HG03571 (cell line): ENCODE measurements at regions not wholly inside any gene's neighbourhood (a gene's known extent, or its start where the extent isn't known, plus 50 kb on each side); places are given as distances from the start of the nearest gene placed in this dataset.

Experiments used
- ATAC-seq: cut with Tn5 transposase; IDR thresholded peaks from one replicate; pipeline ENCODE4 v1.9.1; 2021; ENCODE audit not compliant: unreplicated experiment

DNA sequence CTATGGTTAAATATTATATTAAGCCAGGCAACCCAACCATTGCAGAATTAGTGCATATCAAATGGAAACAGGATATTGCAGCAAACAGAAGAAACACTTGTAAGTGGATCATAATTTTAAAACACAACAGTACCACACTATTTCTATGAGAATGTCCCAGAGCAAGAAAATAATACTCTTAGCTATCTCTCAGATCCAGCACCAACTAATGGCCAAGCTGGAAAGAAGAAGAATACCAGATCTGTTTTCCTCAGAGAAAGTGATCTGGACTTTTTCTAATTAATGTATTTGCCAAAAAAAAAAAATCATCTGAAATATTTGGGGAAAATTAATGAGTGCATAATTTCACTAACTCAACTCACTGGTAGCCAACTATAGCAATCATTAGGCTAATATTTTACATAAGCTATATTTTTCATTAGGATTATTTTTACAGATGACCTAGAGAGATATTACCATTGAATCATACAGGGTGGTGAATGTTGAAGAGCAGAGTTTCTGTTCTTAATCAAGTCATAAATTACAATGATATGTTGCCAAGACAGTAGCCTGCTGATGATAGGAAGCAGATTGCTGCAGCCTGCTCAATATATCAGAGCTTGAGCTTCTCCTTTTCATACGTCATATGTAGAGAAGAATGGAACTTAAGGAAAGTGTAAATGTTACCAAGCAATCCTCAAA, 995.4 kb upstream of the LRRN3 start:
- ATAC-seq, result no peak

GRCh38 chr7:110104243-110104642, 986.7 kb upstream of the LRRN3 start:
- ATAC-seq, result no peak

GRCh38 chr7:110105307-110105706, 985.6 kb upstream of the LRRN3 start:
- ATAC-seq, result no peak

DNA sequence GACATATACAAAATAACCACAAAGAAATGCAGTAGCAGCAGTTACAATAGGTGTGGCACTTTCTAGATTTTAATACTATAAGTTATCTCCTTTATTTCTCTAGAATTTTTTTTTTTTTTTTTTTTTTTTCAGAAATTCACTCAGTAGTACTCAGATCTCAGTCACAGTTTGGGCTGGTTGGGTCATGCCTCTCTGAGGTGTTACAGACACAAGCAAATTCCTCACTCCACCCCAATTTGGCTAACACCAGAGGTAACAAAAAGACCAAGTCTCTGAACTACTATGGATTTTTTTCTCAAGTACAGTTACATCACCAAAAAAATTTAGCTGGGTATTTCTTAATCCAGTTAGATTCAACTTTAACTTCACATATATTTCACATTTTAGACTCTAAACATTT, 985.1 kb upstream of the LRRN3 start:
- no peak for ATAC-seq

GRCh38 chr7:110119883-110120581, 970.9 kb upstream of the LRRN3 start:
- no peak for ATAC-seq

- no peak for ATAC-seq
Observed at GRCh38 chr7:110129159-110129558, 961.8 kb upstream of the LRRN3 start.

DNA sequence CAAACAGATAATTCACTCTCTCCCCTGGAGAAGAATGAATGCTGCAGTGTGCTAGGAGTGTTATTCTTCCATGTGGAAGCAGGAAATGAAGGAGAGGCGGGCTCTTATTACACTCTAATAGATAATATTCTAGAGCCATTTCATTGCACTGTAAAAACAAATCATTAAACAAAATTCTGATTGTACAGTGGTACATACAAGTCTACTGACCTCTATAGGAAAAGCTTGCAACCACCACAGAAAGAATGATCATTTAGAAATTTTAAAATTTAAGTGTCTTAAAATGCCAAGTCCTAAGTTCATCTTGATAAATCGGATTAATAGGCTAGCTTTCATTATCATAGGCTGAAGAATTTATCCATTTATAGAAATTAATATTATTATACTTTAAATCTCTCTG, 960.3 kb upstream of the LRRN3 start:
- ATAC-seq, result no peak

- no peak for ATAC-seq
Observed at GRCh38 chr7:110131344-110131743, 959.6 kb upstream of the LRRN3 start.

DNA sequence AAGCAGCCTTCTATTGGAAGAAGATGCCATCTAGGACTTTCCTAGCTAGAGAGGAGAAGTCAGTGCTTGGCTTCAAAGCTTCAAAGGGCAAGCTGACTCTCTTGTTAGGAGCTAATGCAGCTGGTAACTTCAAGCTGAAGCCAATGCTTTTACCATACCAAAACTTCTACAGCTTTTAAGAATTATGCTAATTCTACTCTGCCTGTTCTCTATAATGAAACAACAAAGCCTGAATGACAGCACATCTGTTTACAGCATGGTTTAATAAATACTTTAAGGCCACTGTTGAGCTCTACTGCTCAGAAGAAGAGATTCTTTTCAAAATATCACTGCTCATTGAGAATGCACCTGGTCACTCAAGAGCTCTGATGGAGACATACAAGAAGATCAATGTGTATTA, 951.9 kb upstream of the LRRN3 start:
- ATAC-seq, result no peak

- no peak for ATAC-seq
Observed at GRCh38 chr7:110142939-110143526, 947.9 kb upstream of the LRRN3 start.

DNA sequence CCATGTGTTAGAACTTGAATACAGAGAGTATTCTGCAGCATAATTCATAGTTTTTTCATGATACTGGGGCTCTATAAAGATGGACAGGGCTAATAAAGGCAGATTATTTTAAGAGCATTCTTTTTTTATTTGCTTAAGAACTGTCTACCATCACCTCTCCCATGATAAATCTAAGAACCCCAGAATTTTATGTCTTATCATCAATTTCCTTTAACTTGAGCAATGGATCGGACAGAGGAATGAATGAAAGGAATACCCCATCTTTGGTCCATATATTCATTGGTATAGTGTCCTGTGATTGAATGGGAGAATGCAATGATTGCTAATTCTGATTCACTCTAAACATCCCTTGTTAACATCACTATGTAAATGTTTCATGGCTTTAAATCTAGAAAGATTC, 946.3 kb upstream of the LRRN3 start:
- ATAC-seq, result no peak

GRCh38 chr7:110148054-110148453, 942.9 kb upstream of the LRRN3 start:
- no peak for ATAC-seq

GRCh38 chr7:110153222-110153621, 937.7 kb upstream of the LRRN3 start:
- no peak for ATAC-seq

- no peak for ATAC-seq
Observed at GRCh38 chr7:110156511-110156910, 934.4 kb upstream of the LRRN3 start.

- ATAC-seq, result no peak
Observed at GRCh38 chr7:110157631-110158362, 933.1 kb upstream of the LRRN3 start.

GRCh38 chr7:110168010-110168409, 922.9 kb upstream of the LRRN3 start:
- no peak for ATAC-seq

DNA sequence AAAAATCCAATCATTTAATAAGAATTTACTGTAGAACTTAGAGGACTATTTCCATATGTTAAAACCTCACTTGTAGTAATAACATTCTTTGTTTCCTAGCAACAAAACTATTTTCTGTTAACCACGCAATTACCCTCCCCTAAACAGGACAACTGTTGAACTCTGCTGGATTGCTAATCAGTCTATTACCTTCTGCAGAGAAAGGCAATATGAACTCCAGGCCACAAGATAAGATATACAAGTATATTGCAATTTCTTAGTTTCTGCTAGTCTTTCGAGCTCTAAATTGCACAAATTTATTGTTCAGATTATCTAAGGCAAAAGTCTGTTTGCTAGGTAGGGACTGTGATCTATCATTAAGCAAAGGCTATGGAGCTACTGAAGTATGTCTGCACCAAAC, 920.1 kb upstream of the LRRN3 start:
- no peak for ATAC-seq

DNA sequence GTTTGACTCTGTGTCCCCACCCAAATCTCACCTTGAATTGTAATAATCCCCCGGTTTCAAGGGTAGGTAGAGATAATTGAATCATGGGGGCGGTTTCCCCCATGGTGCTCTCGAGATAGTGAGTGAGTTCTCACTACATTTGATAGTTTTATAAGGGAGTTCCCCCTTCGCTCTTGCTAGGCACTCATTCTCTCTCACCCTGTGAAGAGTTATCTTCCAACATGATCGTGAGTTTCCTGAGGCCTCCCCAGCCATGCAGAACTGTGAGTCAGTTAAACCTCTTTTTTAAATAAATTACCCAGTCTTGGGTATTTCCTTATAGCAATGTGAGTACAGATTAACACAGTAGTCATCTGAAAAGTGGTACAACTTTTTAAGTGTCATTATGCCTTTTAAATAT, 913.5 kb upstream of the LRRN3 start:
- no peak for ATAC-seq

DNA sequence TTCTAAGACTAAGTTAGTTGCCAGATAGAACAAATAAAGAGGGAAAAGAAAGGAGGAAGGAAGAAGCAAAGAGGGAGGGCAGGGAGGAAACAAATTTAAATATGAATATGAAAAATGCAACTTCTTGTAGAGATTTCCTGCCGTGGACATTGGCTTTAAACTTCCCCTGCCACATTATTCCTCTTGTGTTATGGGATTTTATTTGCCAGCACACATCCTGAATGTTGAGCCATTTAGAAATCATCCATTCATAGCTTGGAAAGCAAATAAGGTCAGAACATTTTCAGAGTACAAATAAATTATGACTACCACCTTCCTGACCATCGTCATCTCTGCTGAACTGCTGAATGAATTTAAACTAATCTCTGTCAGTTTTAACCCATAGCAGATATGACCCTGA, 911.9 kb upstream of the LRRN3 start:
- no peak for ATAC-seq

DNA sequence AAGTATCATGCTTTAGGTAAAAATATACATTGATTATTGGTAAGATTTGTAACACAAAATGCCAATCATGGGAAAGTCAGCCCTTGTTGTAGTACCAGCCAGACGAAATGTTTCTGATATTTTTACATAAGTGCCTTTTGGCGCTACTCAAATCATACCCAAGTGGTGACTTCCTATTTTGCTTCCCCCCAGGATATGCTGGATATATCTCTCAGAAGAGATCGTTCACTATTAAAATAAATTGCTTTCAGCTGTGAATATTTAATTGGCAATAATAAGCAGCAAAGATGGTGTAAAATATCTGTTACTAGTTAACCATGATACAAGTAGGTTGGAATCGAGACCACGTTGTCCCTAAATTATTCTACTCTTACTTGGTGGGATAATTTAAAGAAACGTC, 909.2 kb upstream of the LRRN3 start:
- ATAC-seq, result no peak

GRCh38 chr7:110186334-110186733, 904.6 kb upstream of the LRRN3 start:
- no peak for ATAC-seq
